ENCODE measurements at regions not wholly inside any gene's neighbourhood (a gene's known extent, or its start where the extent isn't known, plus 50 kb on each side); places are given as distances from the start of the nearest gene placed in this dataset.

DNA sequence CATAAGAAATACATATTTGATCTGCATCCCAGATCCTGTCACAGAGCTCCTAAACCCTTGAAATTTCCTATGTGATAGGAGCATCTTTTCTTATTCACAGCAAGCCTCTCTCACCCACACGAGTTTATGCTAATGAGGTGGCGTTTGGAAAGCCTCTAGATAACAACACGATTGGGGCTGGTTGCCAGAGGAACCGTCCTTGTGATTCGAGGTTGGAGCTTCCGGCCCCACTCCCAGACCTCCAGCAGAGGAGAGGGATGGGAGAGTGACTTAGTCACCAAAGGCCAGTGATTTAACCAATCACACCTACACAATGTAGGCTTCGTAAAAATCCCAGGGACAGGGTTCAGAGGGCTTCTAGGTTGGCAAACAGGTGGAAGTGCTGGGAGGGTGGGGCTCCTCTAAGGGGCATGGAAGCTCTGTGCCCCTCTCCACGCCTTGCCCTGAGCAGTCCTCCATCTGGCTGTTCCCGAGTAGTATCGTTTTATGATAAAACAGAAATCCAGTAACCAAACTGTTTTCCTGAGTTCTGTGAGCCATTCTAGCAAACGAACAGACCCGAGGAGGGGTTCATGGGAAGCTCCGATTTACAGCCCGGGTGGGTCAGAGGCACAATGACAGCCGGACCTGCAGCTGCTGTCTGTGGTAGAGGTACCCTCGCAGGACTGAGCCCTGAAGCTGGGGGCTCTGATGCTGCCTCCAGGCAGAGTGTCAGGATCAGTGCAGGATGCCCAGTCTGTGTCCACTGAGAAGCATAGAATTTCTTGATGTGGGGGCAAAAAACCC, 238.1 kb upstream of the ARID1B start:
- H3K27me3 Mint-ChIP-seq (ENCODE audit: insufficient read depth), result peaks cover 3% of the 10 kb centered on the region
- no peaks in the 10 kb centered on the region for H3K36me3 Mint-ChIP-seq (ENCODE audit: low read depth)
- TF ChIP-seq, protein P1, sequence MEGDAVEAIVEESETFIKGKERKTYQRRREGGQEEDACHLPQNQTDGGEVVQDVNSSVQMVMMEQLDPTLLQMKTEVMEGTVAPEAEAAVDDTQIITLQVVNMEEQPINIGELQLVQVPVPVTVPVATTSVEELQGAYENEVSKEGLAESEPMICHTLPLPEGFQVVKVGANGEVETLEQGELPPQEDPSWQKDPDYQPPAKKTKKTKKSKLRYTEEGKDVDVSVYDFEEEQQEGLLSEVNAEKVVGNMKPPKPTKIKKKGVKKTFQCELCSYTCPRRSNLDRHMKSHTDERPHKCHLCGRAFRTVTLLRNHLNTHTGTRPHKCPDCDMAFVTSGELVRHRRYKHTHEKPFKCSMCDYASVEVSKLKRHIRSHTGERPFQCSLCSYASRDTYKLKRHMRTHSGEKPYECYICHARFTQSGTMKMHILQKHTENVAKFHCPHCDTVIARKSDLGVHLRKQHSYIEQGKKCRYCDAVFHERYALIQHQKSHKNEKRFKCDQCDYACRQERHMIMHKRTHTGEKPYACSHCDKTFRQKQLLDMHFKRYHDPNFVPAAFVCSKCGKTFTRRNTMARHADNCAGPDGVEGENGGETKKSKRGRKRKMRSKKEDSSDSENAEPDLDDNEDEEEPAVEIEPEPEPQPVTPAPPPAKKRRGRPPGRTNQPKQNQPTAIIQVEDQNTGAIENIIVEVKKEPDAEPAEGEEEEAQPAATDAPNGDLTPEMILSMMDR (IDR thresholded peaks at IDR 0.05), result no peak
- no peak overlapping the region for H3K4me3 Mint-ChIP-seq
- DNase-seq, result no peak
- H3K27ac Mint-ChIP-seq, result no peak overlapping the region
- H3K9me3 Mint-ChIP-seq, result no peaks in the 10 kb centered on the region; the same call in 1 of the 2 replicates
- no peaks in the 10 kb centered on the region for H3K4me1 Mint-ChIP-seq (ENCODE audit: low read depth)

DNA sequence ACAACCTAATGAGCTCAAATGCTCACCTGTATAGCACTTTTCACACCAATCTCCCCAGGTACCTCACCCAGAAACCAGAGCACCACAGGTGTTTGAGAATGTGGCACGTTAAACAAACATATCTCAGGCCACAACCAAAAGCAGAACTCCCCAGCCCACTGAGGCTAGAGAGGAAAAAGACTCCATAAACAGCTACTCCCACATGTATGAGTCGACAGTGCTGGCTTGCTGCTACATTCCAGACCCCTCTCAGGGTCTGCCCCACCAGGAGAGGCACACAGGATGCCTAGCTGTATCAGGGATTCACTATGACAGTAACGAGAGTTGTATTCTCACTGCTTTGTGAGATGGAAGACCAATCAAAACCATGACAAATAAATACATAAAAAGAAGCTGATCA, 242.6 kb upstream of the ARID1B start:
- Mint-ChIP-seq H3K9me3 (no peaks in the 10 kb centered on the region; the same call in 1 of the 2 replicates), H3K4me1 (ENCODE audit: low read depth) (no peaks in the 10 kb centered on the region), H3K4me3 (no peak overlapping the region), H3K36me3 (ENCODE audit: low read depth) (no peaks in the 10 kb centered on the region), H3K27me3 (ENCODE audit: insufficient read depth) (peaks cover 6% of the 10 kb centered on the region), H3K27ac (no peak overlapping the region)
- TF ChIP-seq, protein P1 (IDR thresholded peaks at IDR 0.05), result no peak
- no peak for DNase-seq

DNA sequence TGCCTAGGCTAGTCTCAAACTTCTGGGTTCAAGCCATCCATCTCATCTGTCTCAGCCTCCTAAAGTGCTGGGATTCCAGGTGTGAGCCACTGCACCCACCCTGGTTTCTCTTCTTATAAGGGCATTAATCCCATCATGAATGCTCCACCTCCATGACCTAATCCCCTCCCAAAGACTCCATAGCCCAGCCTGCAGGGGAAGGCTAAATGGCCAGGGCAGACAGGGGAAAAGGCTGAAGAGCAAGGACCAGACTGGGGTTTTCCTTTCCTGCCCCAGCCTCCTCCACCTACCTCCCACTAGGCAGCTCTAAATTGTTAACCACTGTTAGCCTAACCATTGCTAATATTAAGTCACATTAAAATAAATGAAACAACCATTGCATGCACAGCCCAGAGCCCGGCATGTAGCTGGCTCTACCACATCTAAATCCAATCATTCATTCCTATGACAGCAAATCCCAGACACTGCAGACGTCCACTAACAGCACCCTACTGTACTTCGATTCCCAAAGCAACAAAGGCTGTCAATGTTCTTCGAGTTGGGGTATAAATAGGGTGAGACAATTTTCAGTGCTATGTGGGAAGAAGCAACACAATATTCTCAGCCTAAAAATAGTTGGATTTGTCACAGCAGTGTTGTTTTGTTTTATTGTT, 243.2 kb upstream of the ARID1B start:
- DNase-seq, result no peak
- no peak overlapping the region for H3K4me3 Mint-ChIP-seq
- no peaks in the 10 kb centered on the region for H3K4me1 Mint-ChIP-seq (ENCODE audit: low read depth)
- H3K27me3 Mint-ChIP-seq (ENCODE audit: insufficient read depth), result peaks cover 6% of the 10 kb centered on the region
- TF ChIP-seq, protein P1 (IDR thresholded peaks at IDR 0.05), result no peak
- no peaks in the 10 kb centered on the region for H3K36me3 Mint-ChIP-seq (ENCODE audit: low read depth)
- H3K9me3 Mint-ChIP-seq, result no peaks in the 10 kb centered on the region
- H3K27ac Mint-ChIP-seq, result no peak overlapping the region

- TF ChIP-seq, protein P1 (IDR thresholded peaks at IDR 0.05), result no peak
- Mint-ChIP-seq H3K36me3 (ENCODE audit: low read depth) (no peaks in the 10 kb centered on the region), H3K27ac (no peak overlapping the region), H3K9me3 (no peaks in the 10 kb centered on the region), H3K4me1 (ENCODE audit: low read depth) (peaks cover 5% of the 10 kb centered on the region; the same call in 1 of the 2 replicates), H3K27me3 (ENCODE audit: insufficient read depth) (peaks cover 1% of the 10 kb centered on the region; the same call in 1 of the 2 replicates), H3K4me3 (no peak overlapping the region)
- no peak for DNase-seq
These were observed 251.1 kb upstream of the ARID1B start for GRCh38 chr6:156526081-156526480.

DNA sequence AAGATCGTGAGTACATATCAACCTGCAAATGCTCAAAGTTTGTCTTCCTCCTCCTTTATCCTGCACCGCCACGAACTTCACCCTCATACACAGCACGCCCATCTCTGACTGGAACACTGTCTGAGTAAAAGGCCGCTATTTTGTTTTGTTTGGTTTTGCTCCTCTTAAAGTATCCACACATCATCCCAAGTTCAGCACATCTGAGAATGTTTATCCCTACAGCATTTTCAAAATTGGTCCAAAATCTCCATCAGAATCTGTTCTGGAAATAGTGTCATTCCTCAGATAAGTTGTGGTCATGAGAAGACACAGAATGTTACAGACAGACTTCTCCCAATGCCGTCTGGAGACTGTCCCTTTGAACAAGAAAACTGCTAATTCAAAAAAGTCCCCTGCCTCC, 251.6 kb upstream of the ARID1B start:
- no peak overlapping the region for H3K27ac Mint-ChIP-seq
- DNase-seq, result no peak
- no peak overlapping the region for H3K4me3 Mint-ChIP-seq
- TF ChIP-seq, protein P1 (IDR thresholded peaks at IDR 0.05), result no peak
- peaks cover 5% of the 10 kb centered on the region; the same call in 1 of the 2 replicates for H3K4me1 Mint-ChIP-seq (ENCODE audit: low read depth)
- no peaks in the 10 kb centered on the region for H3K9me3 Mint-ChIP-seq
- H3K36me3 Mint-ChIP-seq (ENCODE audit: low read depth), result no peaks in the 10 kb centered on the region
- peaks cover 1% of the 10 kb centered on the region; the same call in 1 of the 2 replicates for H3K27me3 Mint-ChIP-seq (ENCODE audit: insufficient read depth)

All from HFFc6 (cell line).